Activated CD8-positive, alpha-beta T cell treated with anti-CD3 and anti-CD28 coated beads for 36 hours (primary cell): ENCODE measurements at regions not wholly inside any gene's neighbourhood (a gene's known extent, or its start where the extent isn't known, plus 50 kb on each side); places are given as distances from the start of the nearest gene placed in this dataset.

ENCODE experiments used
- ATAC-seq: fragments of 200-7000 bp; cut with Tn5 transposase; one replicate; pipeline ENCODE4 v1.10.0; 2021; ENCODE audit warnings: mild to moderate bottlenecking, moderate library complexity
- CTCF ChIA-PET: fragments of 350-600 bp; sonication (Branson Sonifier 250); formaldehyde crosslinking; loops from one replicate; lab custom pipeline; 2021; ENCODE audit warnings: antibody characterized with exemption; lab: Charles Lee
- POLR2A ChIA-PET: fragments of 350-600 bp; sonication (Branson Sonifier 250); formaldehyde crosslinking; loops from one replicate; lab custom pipeline; 2021; ENCODE audit warnings: antibody characterized with exemption; lab: Charles Lee
- DNase-seq: peaks from one replicate; pipeline ENCODE4 v3.0.0-alpha.2; 2020
- H3K27ac Mint-ChIP-seq: one replicate; pipeline ENCODE4 v1.8.0; 2021; ENCODE audit warnings: mild to moderate bottlenecking, mixed read lengths
- H3K27me3 Mint-ChIP-seq: one replicate; pipeline ENCODE4 v1.8.0; 2021; ENCODE audit warnings: mixed read lengths
- H3K36me3 Mint-ChIP-seq: one replicate; pipeline ENCODE4 v1.8.0; 2021; ENCODE audit warnings: low read depth, mixed read lengths
- H3K4me1 Mint-ChIP-seq: one replicate; pipeline ENCODE4 v1.8.0; 2021; ENCODE audit warnings: low read depth, mixed read lengths
- H3K4me3 Mint-ChIP-seq: one replicate; pipeline ENCODE4 v1.8.0; 2021; ENCODE audit warnings: mild to moderate bottlenecking, moderate library complexity, mixed read lengths
- H3K9me3 Mint-ChIP-seq: one replicate; pipeline ENCODE4 v1.8.0; 2021; ENCODE audit warnings: mixed read lengths
- CTCF ChIP-seq: fragments of 200-600 bp; IDR thresholded peaks from one replicate; pipeline ENCODE4 v1.8.0; 2022; ENCODE audit warnings: antibody characterized with exemption, mild to moderate bottlenecking
- intact Hi-C: fragments of 100-400 bp; cut with micrococcal nuclease; formaldehyde crosslinking; loops from one replicate; pipeline ENCODE4 v1.10.0; 2022

GRCh38 chr7:86592185-86592584, 51.5 kb upstream of the GRM3 start:
- Mint-ChIP-seq H3K36me3 (no peaks in the 10 kb centered on the region), H3K27ac (no peak overlapping the region), H3K27me3 (no peaks in the 10 kb centered on the region), H3K4me3 (no peak overlapping the region), H3K9me3 (peaks cover 2% of the 10 kb centered on the region), H3K4me1 (no peaks in the 10 kb centered on the region)
- ChIA-PET POLR2A (no interaction called here), CTCF (no interaction called here)
- intact Hi-C loops, result no loop called here
- DNase-seq (no peak), ATAC-seq (no peak)
- TF ChIP-seq CTCF, result no peak

- peaks cover 12% of the 10 kb centered on the region for H3K9me3 Mint-ChIP-seq
- ATAC-seq (no peak), DNase-seq (no peak)
- ChIA-PET POLR2A (interaction anchor here (0.6 kb wide), 1 partner anchor 36 kb away, joined by 3 read pairs; no protein-coding TSS in a partner anchor), CTCF (no interaction called here)
- no peak overlapping the region for H3K27ac Mint-ChIP-seq
- H3K27me3 Mint-ChIP-seq, result no peaks in the 10 kb centered on the region
- no peaks in the 10 kb centered on the region for H3K36me3 Mint-ChIP-seq
- H3K4me1 Mint-ChIP-seq, result no peaks in the 10 kb centered on the region
- TF ChIP-seq CTCF, result no peak
- intact Hi-C loops, result no loop called here
- H3K4me3 Mint-ChIP-seq, result no peak overlapping the region
Measured at GRCh38 chr7:86574006-86574405, 69.7 kb upstream of the GRM3 start.

- Mint-ChIP-seq H3K36me3 (no peaks in the 10 kb centered on the region), H3K27ac (no peak overlapping the region), H3K4me1 (no peaks in the 10 kb centered on the region), H3K27me3 (no peaks in the 10 kb centered on the region), H3K9me3 (no peaks in the 10 kb centered on the region), H3K4me3 (no peak overlapping the region)
- CTCF ChIA-PET, result no interaction called here
- POLR2A ChIA-PET, result no interaction called here
- no peak for DNase-seq
- intact Hi-C loops, result no loop called here
- ATAC-seq, result no peak
- no peak for TF ChIP-seq CTCF
Measured at GRCh38 chr7:86558680-86559501, 84.8 kb upstream of the GRM3 start.

- no peak overlapping the region for H3K4me3 Mint-ChIP-seq
- TF ChIP-seq CTCF, result no peak
Measured at GRCh38 chr7:86534641-86535040, 109.1 kb upstream of the GRM3 start.

GRCh38 chr7:86504229-86504628, 139.5 kb upstream of the GRM3 start:
- Mint-ChIP-seq H3K4me3 (no peak overlapping the region), H3K4me1 (no peaks in the 10 kb centered on the region), H3K36me3 (no peaks in the 10 kb centered on the region), H3K27ac (no peak overlapping the region), H3K9me3 (no peaks in the 10 kb centered on the region), H3K27me3 (no peaks in the 10 kb centered on the region)
- DNase-seq (no peak), ATAC-seq (no peak)
- CTCF ChIA-PET, result no interaction called here
- no peak for TF ChIP-seq CTCF
- POLR2A ChIA-PET, result no interaction called here
- intact Hi-C loops, result no loop called here

More at GRCh38 chr7:86534641-86535040, 109.1 kb upstream of the GRM3 start:
- no peaks in the 10 kb centered on the region for H3K27me3 Mint-ChIP-seq
- no peaks in the 10 kb centered on the region for H3K4me1 Mint-ChIP-seq
- ChIA-PET CTCF (no interaction called here), POLR2A (no interaction called here)
- no peak overlapping the region for H3K27ac Mint-ChIP-seq
- no peaks in the 10 kb centered on the region for H3K36me3 Mint-ChIP-seq
- peaks cover 3% of the 10 kb centered on the region for H3K9me3 Mint-ChIP-seq
- ATAC-seq (no peak), DNase-seq (no peak)
- intact Hi-C loops, result no loop called here
